ENCODE measurements at regions not wholly inside any gene's neighbourhood (a gene's known extent, or its start where the extent isn't known, plus 50 kb on each side); places are given as distances from the start of the nearest gene placed in this dataset.

DNA sequence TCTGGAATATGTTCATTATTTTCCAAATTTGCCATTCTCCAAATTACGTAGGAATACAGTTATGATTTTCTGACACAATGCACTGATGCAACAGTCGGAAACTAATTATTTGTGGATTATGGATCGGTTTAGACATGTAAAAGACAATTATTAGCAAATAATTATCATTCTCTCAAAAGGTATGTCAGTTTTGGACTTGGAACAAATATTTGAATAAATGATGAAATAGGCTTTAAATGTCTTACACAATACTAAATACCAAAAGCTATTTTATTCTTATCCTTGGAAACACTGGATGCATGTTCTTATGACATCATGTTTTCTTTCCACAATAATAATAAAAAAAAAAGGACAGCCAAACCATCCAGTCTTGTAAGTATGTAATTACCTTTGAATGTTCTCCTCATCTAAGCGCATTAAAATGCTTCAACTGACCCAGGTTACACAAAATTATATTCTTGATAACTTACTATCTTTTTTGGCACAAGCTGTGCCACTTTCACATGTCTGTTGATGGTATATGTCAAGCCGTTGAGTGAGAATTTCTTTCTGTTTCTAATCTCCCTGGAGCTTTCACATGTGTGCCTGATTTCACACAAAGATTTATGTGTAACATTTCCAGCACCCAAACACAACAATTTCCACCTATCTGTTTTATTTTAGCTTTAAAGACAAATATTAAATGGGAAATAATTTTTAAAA lies 238.5 kb upstream of the ZNF385D start:
- TF ChIP-seq, protein P1, sequence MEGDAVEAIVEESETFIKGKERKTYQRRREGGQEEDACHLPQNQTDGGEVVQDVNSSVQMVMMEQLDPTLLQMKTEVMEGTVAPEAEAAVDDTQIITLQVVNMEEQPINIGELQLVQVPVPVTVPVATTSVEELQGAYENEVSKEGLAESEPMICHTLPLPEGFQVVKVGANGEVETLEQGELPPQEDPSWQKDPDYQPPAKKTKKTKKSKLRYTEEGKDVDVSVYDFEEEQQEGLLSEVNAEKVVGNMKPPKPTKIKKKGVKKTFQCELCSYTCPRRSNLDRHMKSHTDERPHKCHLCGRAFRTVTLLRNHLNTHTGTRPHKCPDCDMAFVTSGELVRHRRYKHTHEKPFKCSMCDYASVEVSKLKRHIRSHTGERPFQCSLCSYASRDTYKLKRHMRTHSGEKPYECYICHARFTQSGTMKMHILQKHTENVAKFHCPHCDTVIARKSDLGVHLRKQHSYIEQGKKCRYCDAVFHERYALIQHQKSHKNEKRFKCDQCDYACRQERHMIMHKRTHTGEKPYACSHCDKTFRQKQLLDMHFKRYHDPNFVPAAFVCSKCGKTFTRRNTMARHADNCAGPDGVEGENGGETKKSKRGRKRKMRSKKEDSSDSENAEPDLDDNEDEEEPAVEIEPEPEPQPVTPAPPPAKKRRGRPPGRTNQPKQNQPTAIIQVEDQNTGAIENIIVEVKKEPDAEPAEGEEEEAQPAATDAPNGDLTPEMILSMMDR (CRISPR knock-in tag; IDR thresholded peaks at IDR 0.05): no peak
- TF ChIP-seq ATF3 (CRISPR knock-in tag; IDR thresholded peaks at IDR 0.05) (no peak), ZNF10 (CRISPR knock-in tag; IDR thresholded peaks at IDR 0.05; ENCODE audit: borderline replicate concordance, low read depth) (no peak), ZFP36 (IDR thresholded peaks at IDR 0.05; ENCODE audit: borderline replicate concordance, low read depth, low read length, partially characterized antibody) (no peak)
- TF ChIP-seq, protein P2, sequence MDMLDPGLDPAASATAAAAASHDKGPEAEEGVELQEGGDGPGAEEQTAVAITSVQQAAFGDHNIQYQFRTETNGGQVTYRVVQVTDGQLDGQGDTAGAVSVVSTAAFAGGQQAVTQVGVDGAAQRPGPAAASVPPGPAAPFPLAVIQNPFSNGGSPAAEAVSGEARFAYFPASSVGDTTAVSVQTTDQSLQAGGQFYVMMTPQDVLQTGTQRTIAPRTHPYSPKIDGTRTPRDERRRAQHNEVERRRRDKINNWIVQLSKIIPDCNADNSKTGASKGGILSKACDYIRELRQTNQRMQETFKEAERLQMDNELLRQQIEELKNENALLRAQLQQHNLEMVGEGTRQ (IDR thresholded peaks at IDR 0.05; ENCODE audit: low read depth, low read length): no peak
- TF ChIP-seq, protein P2 (CRISPR knock-in tag; IDR thresholded peaks at IDR 0.05; ENCODE audit: borderline replicate concordance): no peak

Data from HepG2 (cell line).